ENCODE measurements at regions not wholly inside any gene's neighbourhood (a gene's known extent, or its start where the extent isn't known, plus 50 kb on each side); places are given as distances from the start of the nearest gene placed in this dataset.

GRCh38 chr15:39074341-39074985, 506.4 kb upstream of the THBS1 start:
- TF ChIP-seq CTCF (conservative IDR thresholded peaks at IDR 0.05; ENCODE audit: low read depth, low read length) (no peak), EZH2 (IDR thresholded peaks at IDR 0.05; ENCODE audit: borderline replicate concordance, low read depth, low read length, poor library complexity, severe bottlenecking) (no peak)
